GM23338 (cell line): ENCODE measurements at regions not wholly inside any gene's neighbourhood (a gene's known extent, or its start where the extent isn't known, plus 50 kb on each side); places are given as distances from the start of the nearest gene placed in this dataset.

Source experiments
- ATAC-seq: fragments of 200-7000 bp; cut with Tn5 transposase; 3 replicates; pipeline ENCODE4 v1.9.1; 2020
- DNase-seq: peaks from one replicate; pipeline ENCODE4 v3.0.0-alpha.2; 2015; ENCODE audit warnings: low spot score
- H2AFZ ChIP-seq: fragments of 200-600 bp; sonication (generic); 2 replicates; pipeline ENCODE4 v1.8.0; 2016; ENCODE audit warnings: antibody characterized with exemption, mild to moderate bottlenecking, moderate library complexity
- H3F3A ChIP-seq: fragments of 200-600 bp; sonication (generic); replicated peaks from 2 replicates; pipeline ENCODE4 v1.8.0; 2017; ENCODE audit warnings: antibody characterized with exemption, mixed run types, low read depth
- H3K27ac ChIP-seq: fragments of 200-600 bp; sonication (generic); 2 replicates; pipeline ENCODE4 v1.6.1; 2016; ENCODE audit warnings: low read depth
- H3K27me3 ChIP-seq: fragments of 200-600 bp; sonication (generic); 2 replicates; pipeline ENCODE4 v1.8.0; 2016; ENCODE audit warnings: mild to moderate bottlenecking, mixed run types, moderate library complexity; ENCODE audit not compliant: insufficient read depth
- H3K36me3 ChIP-seq: fragments of 200-600 bp; sonication (generic); 2 replicates; pipeline ENCODE4 v1.8.0; 2016; ENCODE audit warnings: mild to moderate bottlenecking; ENCODE audit not compliant: insufficient read depth
- H3K4me1 ChIP-seq: fragments of 200-600 bp; sonication (generic); 2 replicates; pipeline ENCODE4 v1.8.0; 2016; ENCODE audit warnings: mild to moderate bottlenecking, moderate library complexity; ENCODE audit not compliant: insufficient read depth
- H3K4me2 ChIP-seq: fragments of 200-600 bp; sonication (generic); 2 replicates; pipeline ENCODE4 v1.7.1; 2017; ENCODE audit warnings: mixed run types
- H3K4me3 ChIP-seq: fragments of 200-600 bp; sonication (generic); 2 replicates; pipeline ENCODE4 v1.6.1; 2016; ENCODE audit warnings: mixed run types
- H3K79me2 ChIP-seq: fragments of 200-600 bp; sonication (generic); replicated peaks from 2 replicates; pipeline ENCODE4 v1.8.0; 2017; ENCODE audit warnings: mild to moderate bottlenecking; ENCODE audit not compliant: insufficient read depth
- H3K9me2 ChIP-seq: fragments of 200-600 bp; sonication (generic); 2 replicates; pipeline ENCODE4 v1.8.0; 2017; ENCODE audit not compliant: insufficient read depth
- H4K20me1 ChIP-seq: fragments of 200-600 bp; sonication (generic); replicated peaks from 2 replicates; pipeline ENCODE4 v1.8.0; 2017; ENCODE audit warnings: mild to moderate bottlenecking; ENCODE audit not compliant: insufficient read depth
- H3K27ac Mint-ChIP-seq: 2 replicates; pipeline ENCODE4 v1.8.0; 2020; ENCODE audit warnings: inconsistent platforms, mild to moderate bottlenecking, moderate library complexity, mixed read lengths
- H3K27me3 Mint-ChIP-seq: 3 replicates; pipeline ENCODE4 v1.8.0; 2022; ENCODE audit warnings: low read depth, mild to moderate bottlenecking, moderate library complexity, mixed read lengths, inconsistent platforms; ENCODE audit not compliant: insufficient read depth, poor library complexity
- H3K36me3 Mint-ChIP-seq: 3 replicates; pipeline ENCODE4 v1.8.0; 2021; ENCODE audit warnings: low read depth, mild to moderate bottlenecking, inconsistent platforms, moderate library complexity, mixed read lengths
- H3K4me1 Mint-ChIP-seq: 3 replicates; pipeline ENCODE4 v1.8.0; 2020; ENCODE audit warnings: mild to moderate bottlenecking, inconsistent platforms, mixed read lengths
- H3K4me3 Mint-ChIP-seq: 3 replicates; pipeline ENCODE4 v1.8.0; 2021; ENCODE audit warnings: moderate library complexity, mild to moderate bottlenecking, inconsistent platforms, mixed read lengths
- H3K9me3 Mint-ChIP-seq: 3 replicates; pipeline ENCODE4 v1.8.0; 2020; ENCODE audit warnings: moderate library complexity, mild to moderate bottlenecking, inconsistent platforms, mixed read lengths
- CREB1 ChIP-seq: fragments of 250-450 bp; sonication (Bioruptor Pico); IDR thresholded peaks from 2 replicates; pipeline ENCODE4 v1.5.0; 2020; ENCODE audit warnings: low read depth, mild to moderate bottlenecking, moderate library complexity
- ETS1 ChIP-seq: IDR thresholded peaks from 2 replicates; pipeline ENCODE4 v1.6.1; 2016; ENCODE audit warnings: antibody characterized with exemption
- EZH2 ChIP-seq: fragments of 200-600 bp; sonication (generic); IDR thresholded peaks from one replicate; pipeline ENCODE4 v1.8.0; 2017; ENCODE audit warnings: antibody characterized with exemption, mild to moderate bottlenecking, low read depth; ENCODE audit not compliant: unreplicated experiment
- EZH2phosphoT487 ChIP-seq: fragments of 200-600 bp; sonication (generic); IDR thresholded peaks from one replicate; pipeline ENCODE4 v1.8.1; 2018; ENCODE audit warnings: antibody characterized with exemption; ENCODE audit not compliant: unreplicated experiment
- JUNB ChIP-seq: IDR thresholded peaks from one replicate; pipeline ENCODE4 v1.6.1; 2016; ENCODE audit warnings: antibody characterized with exemption; ENCODE audit not compliant: unreplicated experiment
- NANOG ChIP-seq: IDR thresholded peaks from 2 replicates; pipeline ENCODE4 v1.6.1; 2016; ENCODE audit warnings: antibody characterized with exemption, borderline replicate concordance
- POLR2AphosphoS5 ChIP-seq: IDR thresholded peaks from 2 replicates; pipeline ENCODE4 v1.6.1; 2016; ENCODE audit warnings: antibody characterized with exemption, low read depth
- STAT1 ChIP-seq: IDR thresholded peaks from one replicate; pipeline ENCODE4 v1.6.1; 2016; ENCODE audit warnings: antibody characterized with exemption; ENCODE audit not compliant: unreplicated experiment
- ZNF114 ChIP-seq: fragments of 250-450 bp; sonication (Bioruptor Pico); IDR thresholded peaks from 2 replicates; pipeline ENCODE4 v1.5.0; 2020; ENCODE audit warnings: mild to moderate bottlenecking, moderate library complexity
- ZNF331 ChIP-seq: fragments of 250-450 bp; sonication (Bioruptor Pico); IDR thresholded peaks from 2 replicates; pipeline ENCODE4 v1.5.0; 2020; ENCODE audit warnings: low read depth, mild to moderate bottlenecking, moderate library complexity
- TF ChIP-seq, protein P1 (sequence below): IDR thresholded peaks from one replicate; pipeline ENCODE4 v1.6.1; 2018; ENCODE audit warnings: antibody characterized with exemption; ENCODE audit not compliant: unreplicated experiment
- TF ChIP-seq, protein P2 (sequence below): fragments of 250-450 bp; sonication (Bioruptor Pico); IDR thresholded peaks from 2 replicates; pipeline ENCODE4 v1.5.0; 2020; ENCODE audit warnings: mild to moderate bottlenecking, moderate library complexity
- TF ChIP-seq, protein P3 (sequence below), 2 experiments: fragments of 200-600 bp in 1 of 2; sonication (generic) in 1 of 2; conservative IDR thresholded peaks; 2 replicates each; pipeline versions ENCODE4 v1.5.1 to v1.6.1; 2016 to 2017; ENCODE audit warnings: antibody characterized with exemption in 2 of 2, low read depth in 2 of 2, mild to moderate bottlenecking in 2 of 2, moderate library complexity in 1 of 2

DNA sequence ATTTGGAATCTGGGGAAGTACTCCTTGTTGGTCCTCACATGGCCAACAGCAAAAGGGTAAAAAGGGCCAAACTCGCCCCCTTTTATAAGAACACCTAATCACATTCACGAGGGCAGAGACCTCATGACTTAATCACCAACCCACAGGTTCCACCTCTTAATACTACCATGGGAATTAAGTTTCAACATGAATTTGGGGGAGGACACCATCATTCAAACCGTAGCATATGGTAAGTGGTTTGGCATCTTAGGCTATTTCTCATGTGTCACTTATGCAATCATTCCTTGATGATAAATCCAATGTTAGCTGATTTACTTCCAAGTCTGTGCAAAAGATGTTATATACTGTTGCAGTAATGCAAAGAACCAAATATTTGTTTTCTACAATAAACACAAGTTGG lies 302.9 kb upstream of the FAM241A start:
- Mint-ChIP-seq H3K27ac (no peak overlapping the region), H3K4me3 (no peak overlapping the region), H3K27me3 (no peaks in the 10 kb centered on the region), H3K4me1 (peaks cover 11% of the 10 kb centered on the region), H3K36me3 (no peaks in the 10 kb centered on the region), H3K9me3 (no peaks in the 10 kb centered on the region; the same call in 2 of the 3 replicates)
- H3K27me3 ChIP-seq: no peaks in the 10 kb centered on the region
- 0 out of 2 replicates have a peak, but pooled peaks cover 3% of the 10 kb centered on the region for H3K4me1 ChIP-seq
- TF ChIP-seq, protein P1, sequence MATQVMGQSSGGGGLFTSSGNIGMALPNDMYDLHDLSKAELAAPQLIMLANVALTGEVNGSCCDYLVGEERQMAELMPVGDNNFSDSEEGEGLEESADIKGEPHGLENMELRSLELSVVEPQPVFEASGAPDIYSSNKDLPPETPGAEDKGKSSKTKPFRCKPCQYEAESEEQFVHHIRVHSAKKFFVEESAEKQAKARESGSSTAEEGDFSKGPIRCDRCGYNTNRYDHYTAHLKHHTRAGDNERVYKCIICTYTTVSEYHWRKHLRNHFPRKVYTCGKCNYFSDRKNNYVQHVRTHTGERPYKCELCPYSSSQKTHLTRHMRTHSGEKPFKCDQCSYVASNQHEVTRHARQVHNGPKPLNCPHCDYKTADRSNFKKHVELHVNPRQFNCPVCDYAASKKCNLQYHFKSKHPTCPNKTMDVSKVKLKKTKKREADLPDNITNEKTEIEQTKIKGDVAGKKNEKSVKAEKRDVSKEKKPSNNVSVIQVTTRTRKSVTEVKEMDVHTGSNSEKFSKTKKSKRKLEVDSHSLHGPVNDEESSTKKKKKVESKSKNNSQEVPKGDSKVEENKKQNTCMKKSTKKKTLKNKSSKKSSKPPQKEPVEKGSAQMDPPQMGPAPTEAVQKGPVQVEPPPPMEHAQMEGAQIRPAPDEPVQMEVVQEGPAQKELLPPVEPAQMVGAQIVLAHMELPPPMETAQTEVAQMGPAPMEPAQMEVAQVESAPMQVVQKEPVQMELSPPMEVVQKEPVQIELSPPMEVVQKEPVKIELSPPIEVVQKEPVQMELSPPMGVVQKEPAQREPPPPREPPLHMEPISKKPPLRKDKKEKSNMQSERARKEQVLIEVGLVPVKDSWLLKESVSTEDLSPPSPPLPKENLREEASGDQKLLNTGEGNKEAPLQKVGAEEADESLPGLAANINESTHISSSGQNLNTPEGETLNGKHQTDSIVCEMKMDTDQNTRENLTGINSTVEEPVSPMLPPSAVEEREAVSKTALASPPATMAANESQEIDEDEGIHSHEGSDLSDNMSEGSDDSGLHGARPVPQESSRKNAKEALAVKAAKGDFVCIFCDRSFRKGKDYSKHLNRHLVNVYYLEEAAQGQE: no peak
- TF ChIP-seq, protein P2, sequence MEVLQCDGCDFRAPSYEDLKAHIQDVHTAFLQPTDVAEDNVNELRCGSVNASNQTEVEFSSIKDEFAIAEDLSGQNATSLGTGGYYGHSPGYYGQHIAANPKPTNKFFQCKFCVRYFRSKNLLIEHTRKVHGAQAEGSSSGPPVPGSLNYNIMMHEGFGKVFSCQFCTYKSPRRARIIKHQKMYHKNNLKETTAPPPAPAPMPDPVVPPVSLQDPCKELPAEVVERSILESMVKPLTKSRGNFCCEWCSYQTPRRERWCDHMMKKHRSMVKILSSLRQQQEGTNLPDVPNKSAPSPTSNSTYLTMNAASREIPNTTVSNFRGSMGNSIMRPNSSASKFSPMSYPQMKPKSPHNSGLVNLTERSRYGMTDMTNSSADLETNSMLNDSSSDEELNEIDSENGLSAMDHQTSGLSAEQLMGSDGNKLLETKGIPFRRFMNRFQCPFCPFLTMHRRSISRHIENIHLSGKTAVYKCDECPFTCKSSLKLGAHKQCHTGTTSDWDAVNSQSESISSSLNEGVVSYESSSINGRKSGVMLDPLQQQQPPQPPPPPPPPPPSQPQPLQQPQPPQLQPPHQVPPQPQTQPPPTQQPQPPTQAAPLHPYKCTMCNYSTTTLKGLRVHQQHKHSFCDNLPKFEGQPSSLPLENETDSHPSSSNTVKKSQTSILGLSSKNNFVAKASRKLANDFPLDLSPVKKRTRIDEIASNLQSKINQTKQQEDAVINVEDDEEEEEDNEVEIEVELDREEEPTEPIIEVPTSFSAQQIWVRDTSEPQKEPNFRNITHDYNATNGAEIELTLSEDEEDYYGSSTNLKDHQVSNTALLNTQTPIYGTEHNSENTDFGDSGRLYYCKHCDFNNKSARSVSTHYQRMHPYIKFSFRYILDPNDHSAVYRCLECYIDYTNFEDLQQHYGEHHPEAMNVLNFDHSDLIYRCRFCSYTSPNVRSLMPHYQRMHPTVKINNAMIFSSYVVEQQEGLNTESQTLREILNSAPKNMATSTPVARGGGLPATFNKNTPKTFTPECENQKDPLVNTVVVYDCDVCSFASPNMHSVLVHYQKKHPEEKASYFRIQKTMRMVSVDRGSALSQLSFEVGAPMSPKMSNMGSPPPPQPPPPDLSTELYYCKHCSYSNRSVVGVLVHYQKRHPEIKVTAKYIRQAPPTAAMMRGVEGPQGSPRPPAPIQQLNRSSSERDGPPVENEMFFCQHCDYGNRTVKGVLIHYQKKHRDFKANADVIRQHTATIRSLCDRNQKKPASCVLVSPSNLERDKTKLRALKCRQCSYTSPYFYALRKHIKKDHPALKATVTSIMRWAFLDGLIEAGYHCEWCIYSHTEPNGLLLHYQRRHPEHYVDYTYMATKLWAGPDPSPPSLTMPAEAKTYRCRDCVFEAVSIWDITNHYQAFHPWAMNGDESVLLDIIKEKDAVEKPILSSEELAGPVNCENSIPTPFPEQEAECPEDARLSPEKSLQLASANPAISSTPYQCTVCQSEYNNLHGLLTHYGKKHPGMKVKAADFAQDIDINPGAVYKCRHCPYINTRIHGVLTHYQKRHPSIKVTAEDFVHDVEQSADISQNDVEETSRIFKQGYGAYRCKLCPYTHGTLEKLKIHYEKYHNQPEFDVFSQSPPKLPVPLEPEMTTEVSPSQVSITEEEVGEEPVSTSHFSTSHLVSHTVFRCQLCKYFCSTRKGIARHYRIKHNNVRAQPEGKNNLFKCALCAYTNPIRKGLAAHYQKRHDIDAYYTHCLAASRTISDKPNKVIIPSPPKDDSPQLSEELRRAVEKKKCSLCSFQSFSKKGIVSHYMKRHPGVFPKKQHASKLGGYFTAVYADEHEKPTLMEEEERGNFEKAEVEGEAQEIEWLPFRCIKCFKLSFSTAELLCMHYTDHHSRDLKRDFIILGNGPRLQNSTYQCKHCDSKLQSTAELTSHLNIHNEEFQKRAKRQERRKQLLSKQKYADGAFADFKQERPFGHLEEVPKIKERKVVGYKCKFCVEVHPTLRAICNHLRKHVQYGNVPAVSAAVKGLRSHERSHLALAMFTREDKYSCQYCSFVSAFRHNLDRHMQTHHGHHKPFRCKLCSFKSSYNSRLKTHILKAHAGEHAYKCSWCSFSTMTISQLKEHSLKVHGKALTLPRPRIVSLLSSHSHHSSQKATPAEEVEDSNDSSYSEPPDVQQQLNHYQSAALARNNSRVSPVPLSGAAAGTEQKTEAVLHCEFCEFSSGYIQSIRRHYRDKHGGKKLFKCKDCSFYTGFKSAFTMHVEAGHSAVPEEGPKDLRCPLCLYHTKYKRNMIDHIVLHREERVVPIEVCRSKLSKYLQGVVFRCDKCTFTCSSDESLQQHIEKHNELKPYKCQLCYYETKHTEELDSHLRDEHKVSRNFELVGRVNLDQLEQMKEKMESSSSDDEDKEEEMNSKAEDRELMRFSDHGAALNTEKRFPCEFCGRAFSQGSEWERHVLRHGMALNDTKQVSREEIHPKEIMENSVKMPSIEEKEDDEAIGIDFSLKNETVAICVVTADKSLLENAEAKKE (CRISPR knock-in tag): no peak
- TF ChIP-seq ETS1 (no peak), EZH2phosphoT487 (no peak), POLR2AphosphoS5 (no peak), JUNB (no peak), CREB1 (CRISPR knock-in tag) (no peak), EZH2 (no peak), NANOG (no peak), ZNF331 (CRISPR knock-in tag) (no peak), STAT1 (no peak), ZNF114 (no peak)
- TF ChIP-seq, protein P3, sequence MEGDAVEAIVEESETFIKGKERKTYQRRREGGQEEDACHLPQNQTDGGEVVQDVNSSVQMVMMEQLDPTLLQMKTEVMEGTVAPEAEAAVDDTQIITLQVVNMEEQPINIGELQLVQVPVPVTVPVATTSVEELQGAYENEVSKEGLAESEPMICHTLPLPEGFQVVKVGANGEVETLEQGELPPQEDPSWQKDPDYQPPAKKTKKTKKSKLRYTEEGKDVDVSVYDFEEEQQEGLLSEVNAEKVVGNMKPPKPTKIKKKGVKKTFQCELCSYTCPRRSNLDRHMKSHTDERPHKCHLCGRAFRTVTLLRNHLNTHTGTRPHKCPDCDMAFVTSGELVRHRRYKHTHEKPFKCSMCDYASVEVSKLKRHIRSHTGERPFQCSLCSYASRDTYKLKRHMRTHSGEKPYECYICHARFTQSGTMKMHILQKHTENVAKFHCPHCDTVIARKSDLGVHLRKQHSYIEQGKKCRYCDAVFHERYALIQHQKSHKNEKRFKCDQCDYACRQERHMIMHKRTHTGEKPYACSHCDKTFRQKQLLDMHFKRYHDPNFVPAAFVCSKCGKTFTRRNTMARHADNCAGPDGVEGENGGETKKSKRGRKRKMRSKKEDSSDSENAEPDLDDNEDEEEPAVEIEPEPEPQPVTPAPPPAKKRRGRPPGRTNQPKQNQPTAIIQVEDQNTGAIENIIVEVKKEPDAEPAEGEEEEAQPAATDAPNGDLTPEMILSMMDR (conservative IDR thresholded peaks at IDR 0.05; ENCODE audit: low read depth in 2 of 2): no peak
- no peaks in the 10 kb centered on the region for H4K20me1 ChIP-seq
- no peak for DNase-seq
- H3K79me2 ChIP-seq: no peaks in the 10 kb centered on the region
- H3K4me3 ChIP-seq: no peak overlapping the region
- no peak overlapping the region for H2AFZ ChIP-seq
- H3K27ac ChIP-seq: no peak overlapping the region
- ATAC-seq: no peak
- H3F3A ChIP-seq: no peaks in the 10 kb centered on the region
- H3K9me2 ChIP-seq: no peaks in the 10 kb centered on the region
- H3K4me2 ChIP-seq: no peak overlapping the region
- H3K36me3 ChIP-seq: no peaks in the 10 kb centered on the region
